GM19035 (cell line): ENCODE measurements at regions not wholly inside any gene's neighbourhood (a gene's known extent, or its start where the extent isn't known, plus 50 kb on each side); places are given as distances from the start of the nearest gene placed in this dataset.

ENCODE experiments used
- ATAC-seq: cut with Tn5 transposase; IDR thresholded peaks from one replicate; pipeline ENCODE4 v1.9.1; 2021; ENCODE audit not compliant: unreplicated experiment

GRCh38 chr12:42696406-42697149, 107.0 kb upstream of the PRICKLE1 start:
- ATAC-seq: no peak

- no peak for ATAC-seq
Measured at GRCh38 chr12:42695490-42695995, 106.0 kb upstream of the PRICKLE1 start.

GRCh38 chr12:42692749-42693148, 103.2 kb upstream of the PRICKLE1 start:
- no peak for ATAC-seq

- ATAC-seq: no peak
Measured at GRCh38 chr12:42691991-42692557, 102.5 kb upstream of the PRICKLE1 start.

- no peak for ATAC-seq
Measured at GRCh38 chr12:42690264-42690663, 100.7 kb upstream of the PRICKLE1 start.

GRCh38 chr12:42689699-42690098, 100.2 kb upstream of the PRICKLE1 start:
- ATAC-seq: no peak

GRCh38 chr12:42686514-42687172, 97.1 kb upstream of the PRICKLE1 start:
- ATAC-seq: no peak

- no peak for ATAC-seq
Measured at GRCh38 chr12:42684802-42685071, 95.2 kb upstream of the PRICKLE1 start.

GRCh38 chr12:42683933-42684801, 94.6 kb upstream of the PRICKLE1 start:
- ATAC-seq: no peak

- ATAC-seq: no peak
Measured at GRCh38 chr12:42683266-42683665, 93.7 kb upstream of the PRICKLE1 start.

- ATAC-seq: no peak
Measured at GRCh38 chr12:42679466-42679865, 89.9 kb upstream of the PRICKLE1 start.

- ATAC-seq: no peak
Measured at GRCh38 chr12:42677461-42677860, 87.9 kb upstream of the PRICKLE1 start.

GRCh38 chr12:42673535-42673934, 84.0 kb upstream of the PRICKLE1 start:
- ATAC-seq: no peak

GRCh38 chr12:42670719-42671118, 81.2 kb upstream of the PRICKLE1 start:
- no peak for ATAC-seq

GRCh38 chr12:42669553-42669952, 80.0 kb upstream of the PRICKLE1 start:
- ATAC-seq: no peak

- no peak for ATAC-seq
Measured at GRCh38 chr12:42666671-42667243, 77.2 kb upstream of the PRICKLE1 start.

GRCh38 chr12:42663621-42664020, 74.1 kb upstream of the PRICKLE1 start:
- no peak for ATAC-seq

- ATAC-seq: no peak
Measured at GRCh38 chr12:42660968-42661937, 71.7 kb upstream of the PRICKLE1 start.

GRCh38 chr12:42660117-42660516, 70.6 kb upstream of the PRICKLE1 start:
- no peak for ATAC-seq

GRCh38 chr12:42652048-42652447, 62.5 kb upstream of the PRICKLE1 start:
- no peak for ATAC-seq
